ENCODE measurements at regions not wholly inside any gene's neighbourhood (a gene's known extent, or its start where the extent isn't known, plus 50 kb on each side); places are given as distances from the start of the nearest gene placed in this dataset.

- in situ Hi-C loops (cut with HindIII; ENCODE audit: low sequenced_read_pairs) = no loop called here
- no peak for TF ChIP-seq CTCF (IDR thresholded peaks at IDR 0.05; ENCODE audit: low read depth, low read length, missing control alignments)
- H3K4me3 ChIP-seq (ENCODE audit: low read depth, low read length) = no peak overlapping the region
- DNase-seq (ENCODE audit: low read depth) = no peak
Observed at GRCh38 chr20:41719151-41719550, 101.0 kb upstream of the CHD6 start.

GRCh38 chr20:41717483-41717882 lies 99.3 kb upstream of the CHD6 start:
- no peak for DNase-seq (ENCODE audit: low read depth)
- in situ Hi-C loops (cut with HindIII; ENCODE audit: low sequenced_read_pairs) = no loop called here
- no peak overlapping the region for H3K4me3 ChIP-seq (ENCODE audit: low read depth, low read length)
- TF ChIP-seq CTCF (IDR thresholded peaks at IDR 0.05; ENCODE audit: low read depth, low read length, missing control alignments) = no peak

GRCh38 chr20:41716911-41717310 lies 98.7 kb upstream of the CHD6 start:
- H3K4me3 ChIP-seq (ENCODE audit: low read depth, low read length) = no peak overlapping the region
- in situ Hi-C loops (cut with HindIII; ENCODE audit: low sequenced_read_pairs) = no loop called here
- no peak for TF ChIP-seq CTCF (IDR thresholded peaks at IDR 0.05; ENCODE audit: low read depth, low read length, missing control alignments)
- DNase-seq (ENCODE audit: low read depth) = no peak

- no peak for TF ChIP-seq CTCF (IDR thresholded peaks at IDR 0.05; ENCODE audit: low read depth, low read length, missing control alignments)
- in situ Hi-C loops (cut with HindIII; ENCODE audit: low sequenced_read_pairs) = no loop called here
- no peak for DNase-seq (ENCODE audit: low read depth)
Observed at GRCh38 chr20:41716436-41716835, 98.3 kb upstream of the CHD6 start.

GRCh38 chr20:41715526-41715925 lies 97.3 kb upstream of the CHD6 start:
- H3K4me3 ChIP-seq (ENCODE audit: low read depth, low read length) = no peak overlapping the region
- DNase-seq (ENCODE audit: low read depth) = no peak
- no peak for TF ChIP-seq CTCF (IDR thresholded peaks at IDR 0.05; ENCODE audit: low read depth, low read length, missing control alignments)
- in situ Hi-C loops (cut with HindIII; ENCODE audit: low sequenced_read_pairs) = no loop called here

More at GRCh38 chr20:41716436-41716835, 98.3 kb upstream of the CHD6 start:
- H3K4me3 ChIP-seq (ENCODE audit: low read depth, low read length) = no peak overlapping the region

GRCh38 chr20:41714030-41714429 lies 95.9 kb upstream of the CHD6 start:
- in situ Hi-C loops (cut with HindIII; ENCODE audit: low sequenced_read_pairs) = no loop called here
- no peak for TF ChIP-seq CTCF (IDR thresholded peaks at IDR 0.05; ENCODE audit: low read depth, low read length, missing control alignments)
- no peak for DNase-seq (ENCODE audit: low read depth)
- H3K4me3 ChIP-seq (ENCODE audit: low read depth, low read length) = no peak overlapping the region

GRCh38 chr20:41704896-41705295 lies 86.7 kb upstream of the CHD6 start:
- in situ Hi-C loops (cut with HindIII; ENCODE audit: low sequenced_read_pairs) = no loop called here
- H3K4me3 ChIP-seq (ENCODE audit: low read depth, low read length) = no peak overlapping the region
- DNase-seq (ENCODE audit: low read depth) = no peak
- TF ChIP-seq CTCF (IDR thresholded peaks at IDR 0.05; ENCODE audit: low read depth, low read length, missing control alignments) = no peak
